ENCODE measurements at regions not wholly inside any gene's neighbourhood (a gene's known extent, or its start where the extent isn't known, plus 50 kb on each side); places are given as distances from the start of the nearest gene placed in this dataset.

DNA sequence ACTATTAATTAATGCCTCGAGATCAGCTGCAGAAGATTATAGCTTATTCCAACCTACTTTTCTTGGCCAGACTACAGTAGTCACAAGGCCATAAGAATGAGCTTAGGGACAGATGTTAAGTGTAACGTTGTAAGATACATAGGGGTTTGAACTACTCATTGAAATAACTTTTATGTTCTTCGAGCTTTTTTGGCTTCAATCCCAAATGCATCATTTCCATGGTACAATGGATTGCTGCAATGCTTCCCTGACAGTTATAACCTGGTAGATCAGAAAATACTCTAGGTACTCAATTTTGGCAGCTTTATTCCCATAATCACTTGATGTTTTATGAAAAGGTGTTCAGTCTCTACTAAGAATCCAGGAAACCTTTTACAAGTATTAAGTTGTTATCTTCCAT is 2216.7 kb upstream of the PCDH20 start:
- Histone ChIP-seq H3K4me3 (ENCODE audit: low read length) (no peak overlapping the region), H3K18ac (ENCODE audit: low read length) (no peak overlapping the region), H4K8ac (ENCODE audit: low read depth, low read length) (no peak overlapping the region), H2BK5ac (ENCODE audit: low read length) (no peak overlapping the region), H3K36me3 (ENCODE audit: control insufficient read depth, insufficient read depth, low read length) (no peaks in the 10 kb centered on the region), H3K4me2 (ENCODE audit: low read length) (no peak overlapping the region), H3K56ac (ENCODE audit: low read length) (no peak overlapping the region), H2AK5ac (ENCODE audit: low read length) (no peak overlapping the region), H3K27ac (ENCODE audit: low read depth, low read length) (no peak overlapping the region), H2BK15ac (replicated peaks; ENCODE audit: low read depth) (no peak overlapping the region), H3K4ac (ENCODE audit: low read depth, low read length) (no peak overlapping the region), H3K9ac (ENCODE audit: low read length) (no peak overlapping the region), H3K4me1 (ENCODE audit: control insufficient read depth, low read depth, low read length) (no peaks in the 10 kb centered on the region), H4K5ac (ENCODE audit: low read length) (no peak overlapping the region), H3K79me1 (ENCODE audit: low read length) (no peaks in the 10 kb centered on the region), H3K79me2 (ENCODE audit: control insufficient read depth, insufficient read depth, low read length) (no peaks in the 10 kb centered on the region), H2BK120ac (ENCODE audit: low read depth, low read length) (no peak overlapping the region), H3K23ac (ENCODE audit: low read length) (no peak overlapping the region), H3K27me3 (ENCODE audit: insufficient read depth, low read length, poor library complexity) (no peaks in the 10 kb centered on the region)
- no CpG with 5 or more reads among the region's 3 CpGs for WGBS (ENCODE audit: extremely low coverage, insufficient coverage, low lambda C conversion rate)
- DNase-seq, result no peak

DNA sequence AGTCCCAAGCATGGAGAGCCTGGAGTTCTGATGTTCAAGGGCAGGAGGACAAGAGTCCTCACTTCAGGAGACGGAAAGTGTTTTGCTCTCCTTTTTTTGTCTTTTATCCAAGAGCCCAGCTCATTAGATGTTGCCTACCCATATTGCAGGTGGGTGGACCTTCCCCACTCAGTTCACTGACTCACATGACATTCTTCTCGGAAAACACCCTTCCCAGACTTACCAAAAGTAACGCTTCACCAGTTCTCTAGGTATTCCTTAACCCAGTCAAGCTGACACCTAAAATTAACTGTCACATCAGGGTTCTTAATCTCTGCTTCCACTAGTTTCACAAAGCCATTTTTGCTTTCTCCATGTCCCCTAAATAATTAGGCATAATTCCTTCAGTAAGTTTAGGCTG is 2215.4 kb upstream of the PCDH20 start:
- no peak overlapping the region for H2BK15ac ChIP-seq (replicated peaks; ENCODE audit: low read depth)
- H3K56ac ChIP-seq (ENCODE audit: low read length), result no peak overlapping the region
- no peaks in the 10 kb centered on the region for H3K4me1 ChIP-seq (ENCODE audit: control insufficient read depth, low read depth, low read length)
- no peak overlapping the region for H4K8ac ChIP-seq (ENCODE audit: low read depth, low read length)
- H2BK5ac ChIP-seq (ENCODE audit: low read length), result no peak overlapping the region
- H3K18ac ChIP-seq (ENCODE audit: low read length), result no peak overlapping the region
- H3K36me3 ChIP-seq (ENCODE audit: control insufficient read depth, insufficient read depth, low read length), result no peaks in the 10 kb centered on the region
- H3K4me2 ChIP-seq (ENCODE audit: low read length), result no peak overlapping the region
- H3K79me2 ChIP-seq (ENCODE audit: control insufficient read depth, insufficient read depth, low read length), result no peaks in the 10 kb centered on the region
- no peaks in the 10 kb centered on the region for H3K27me3 ChIP-seq (ENCODE audit: insufficient read depth, low read length, poor library complexity)
- H3K23ac ChIP-seq (ENCODE audit: low read length), result no peak overlapping the region
- no peak overlapping the region for H2AK5ac ChIP-seq (ENCODE audit: low read length)
- no peak overlapping the region for H3K9ac ChIP-seq (ENCODE audit: low read length)
- H3K79me1 ChIP-seq (ENCODE audit: low read length), result no peaks in the 10 kb centered on the region
- no peak overlapping the region for H4K5ac ChIP-seq (ENCODE audit: low read length)
- H3K4ac ChIP-seq (ENCODE audit: low read depth, low read length), result no peak overlapping the region
- no CpG with 5 or more reads among the region's 3 CpGs for WGBS (ENCODE audit: extremely low coverage, insufficient coverage, low lambda C conversion rate)
- no peak for DNase-seq
- no peak overlapping the region for H3K4me3 ChIP-seq (ENCODE audit: low read length)
- H2BK120ac ChIP-seq (ENCODE audit: low read depth, low read length), result no peak overlapping the region
- no peak overlapping the region for H3K27ac ChIP-seq (ENCODE audit: low read depth, low read length)

DNA sequence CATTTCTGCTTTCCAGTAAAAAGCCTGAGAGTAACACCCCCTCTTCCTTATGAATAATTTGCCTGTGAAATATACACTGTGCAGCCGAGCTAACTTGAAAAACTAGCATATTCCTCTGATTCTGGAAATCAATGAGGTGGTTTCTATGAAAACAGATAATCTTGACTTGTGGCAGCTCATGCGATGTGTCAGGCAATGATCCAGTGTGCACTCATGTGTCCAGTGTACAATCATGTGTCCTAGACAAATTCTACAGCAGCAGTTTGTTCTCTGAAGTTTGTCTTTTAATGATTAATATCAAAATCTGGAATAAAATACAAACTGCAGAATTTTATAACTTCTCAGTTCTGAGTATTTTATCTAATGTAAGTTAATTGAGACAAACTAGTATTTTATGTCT is 2213.9 kb upstream of the PCDH20 start:
- no CpG with 5 or more reads among the region's 2 CpGs for WGBS (ENCODE audit: extremely low coverage, insufficient coverage, low lambda C conversion rate)
- Histone ChIP-seq H3K4me1 (ENCODE audit: control insufficient read depth, low read depth, low read length) (no peaks in the 10 kb centered on the region), H2BK15ac (replicated peaks; ENCODE audit: low read depth) (no peak overlapping the region), H2AK5ac (ENCODE audit: low read length) (no peak overlapping the region), H3K27me3 (ENCODE audit: insufficient read depth, low read length, poor library complexity) (no peaks in the 10 kb centered on the region), H3K23ac (ENCODE audit: low read length) (no peak overlapping the region), H4K5ac (ENCODE audit: low read length) (no peak overlapping the region), H2BK5ac (ENCODE audit: low read length) (no peak overlapping the region), H3K4ac (ENCODE audit: low read depth, low read length) (no peak overlapping the region), H2BK120ac (ENCODE audit: low read depth, low read length) (no peak overlapping the region), H3K18ac (ENCODE audit: low read length) (no peak overlapping the region), H3K4me2 (ENCODE audit: low read length) (no peak overlapping the region), H3K79me1 (ENCODE audit: low read length) (no peaks in the 10 kb centered on the region), H3K4me3 (ENCODE audit: low read length) (no peak overlapping the region), H3K9ac (ENCODE audit: low read length) (no peak overlapping the region), H3K27ac (ENCODE audit: low read depth, low read length) (no peak overlapping the region), H3K36me3 (ENCODE audit: control insufficient read depth, insufficient read depth, low read length) (no peaks in the 10 kb centered on the region), H3K79me2 (ENCODE audit: control insufficient read depth, insufficient read depth, low read length) (no peaks in the 10 kb centered on the region), H3K56ac (ENCODE audit: low read length) (no peak overlapping the region), H4K8ac (ENCODE audit: low read depth, low read length) (no peak overlapping the region)
- DNase-seq, result no peak

DNA sequence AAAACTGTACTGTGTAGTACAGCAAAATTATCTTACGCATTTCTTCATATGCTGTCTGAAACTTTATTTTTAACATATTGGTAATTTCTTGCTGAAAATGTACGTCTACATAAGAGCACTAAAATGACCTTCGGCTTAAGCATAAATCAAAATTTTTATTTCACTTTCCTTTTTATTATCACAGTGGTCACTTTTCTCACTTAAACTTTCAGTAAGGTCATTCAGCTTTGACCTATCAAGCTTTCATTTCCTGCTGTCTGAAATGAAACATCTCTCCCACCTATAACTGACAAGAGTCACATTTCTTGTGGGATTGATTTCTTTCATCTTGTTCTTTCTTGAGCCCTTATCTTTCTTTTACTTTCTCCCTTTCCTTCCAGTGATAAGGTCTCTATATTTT is 2212.7 kb upstream of the PCDH20 start:
- Histone ChIP-seq H3K4me3 (ENCODE audit: low read length) (no peak overlapping the region), H3K79me2 (ENCODE audit: control insufficient read depth, insufficient read depth, low read length) (no peaks in the 10 kb centered on the region), H3K9ac (ENCODE audit: low read length) (no peak overlapping the region), H3K79me1 (ENCODE audit: low read length) (no peaks in the 10 kb centered on the region), H4K8ac (ENCODE audit: low read depth, low read length) (no peak overlapping the region), H2BK5ac (ENCODE audit: low read length) (no peak overlapping the region), H3K23ac (ENCODE audit: low read length) (no peak overlapping the region), H3K18ac (ENCODE audit: low read length) (no peak overlapping the region), H2BK120ac (ENCODE audit: low read depth, low read length) (no peak overlapping the region), H3K27me3 (ENCODE audit: insufficient read depth, low read length, poor library complexity) (no peaks in the 10 kb centered on the region), H3K27ac (ENCODE audit: low read depth, low read length) (no peak overlapping the region), H3K4me1 (ENCODE audit: control insufficient read depth, low read depth, low read length) (no peaks in the 10 kb centered on the region), H2AK5ac (ENCODE audit: low read length) (no peak overlapping the region), H4K5ac (ENCODE audit: low read length) (no peak overlapping the region), H2BK15ac (replicated peaks; ENCODE audit: low read depth) (no peak overlapping the region), H3K4me2 (ENCODE audit: low read length) (no peak overlapping the region), H3K4ac (ENCODE audit: low read depth, low read length) (no peak overlapping the region), H3K56ac (ENCODE audit: low read length) (no peak overlapping the region), H3K36me3 (ENCODE audit: control insufficient read depth, insufficient read depth, low read length) (no peaks in the 10 kb centered on the region)
- no CpG with 5 or more reads among the region's 3 CpGs for WGBS (ENCODE audit: extremely low coverage, insufficient coverage, low lambda C conversion rate)
- no peak for DNase-seq

DNA sequence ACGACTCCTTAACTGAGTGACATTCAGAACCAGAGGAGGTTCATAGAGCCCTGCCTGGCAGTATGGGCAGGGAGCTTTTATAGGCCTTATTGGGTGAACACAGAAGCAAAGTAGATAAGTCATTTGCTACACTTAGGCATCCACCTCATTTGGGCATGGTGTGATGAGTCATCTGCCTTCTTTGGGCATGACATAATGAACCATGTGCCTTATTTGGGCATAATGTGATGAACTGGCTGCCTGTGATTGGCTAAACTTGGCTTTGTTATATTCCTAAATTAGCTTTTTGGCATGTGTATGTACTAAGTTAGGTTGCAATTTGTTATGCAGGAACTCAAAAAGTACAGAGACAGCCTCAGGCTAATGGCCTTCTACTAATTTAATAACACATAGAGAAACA is 2210.2 kb upstream of the PCDH20 start:
- H3K27me3 ChIP-seq (ENCODE audit: insufficient read depth, low read length, poor library complexity), result no peaks in the 10 kb centered on the region
- no peak overlapping the region for H2BK120ac ChIP-seq (ENCODE audit: low read depth, low read length)

DNA sequence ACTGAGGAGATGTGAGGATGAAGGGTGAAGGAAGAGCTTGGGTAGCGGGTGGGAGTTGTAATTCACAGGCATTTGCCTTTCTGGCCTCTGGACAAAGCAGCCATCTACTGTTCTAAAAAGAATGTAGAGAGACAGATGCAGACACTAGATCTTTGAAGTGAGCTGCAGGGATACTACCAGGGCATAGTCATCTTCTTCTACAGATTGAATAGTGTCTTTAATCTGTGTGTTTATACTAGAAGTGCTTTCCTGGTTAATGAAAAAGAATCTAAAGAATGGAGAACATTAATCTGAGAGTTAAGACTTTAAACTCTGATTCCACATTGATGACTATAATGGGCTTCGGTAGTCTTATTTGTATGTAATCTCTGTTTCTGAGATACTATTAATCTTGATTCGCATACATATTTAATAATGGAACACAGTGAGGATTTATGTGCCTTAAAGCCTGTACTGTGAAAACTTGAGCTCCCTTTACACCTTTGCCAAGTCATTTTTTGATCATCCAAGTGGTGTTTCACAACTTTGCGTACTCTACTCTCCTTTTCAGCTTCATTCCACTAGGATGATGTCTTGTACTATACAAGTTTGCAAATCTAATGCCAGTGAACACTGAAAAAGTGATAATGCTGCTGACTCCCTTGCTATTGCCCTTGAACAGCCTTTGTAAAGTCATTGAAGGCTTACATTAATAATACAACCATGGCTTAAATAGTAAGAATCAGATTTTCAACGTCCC is 2199.4 kb upstream of the PCDH20 start:
- DNase-seq, result no peak
- Histone ChIP-seq H3K4me3 (ENCODE audit: low read length) (no peak overlapping the region), H2BK5ac (ENCODE audit: low read length) (no peak overlapping the region), H3K79me2 (ENCODE audit: control insufficient read depth, insufficient read depth, low read length) (no peaks in the 10 kb centered on the region), H3K27me3 (ENCODE audit: insufficient read depth, low read length, poor library complexity) (no peaks in the 10 kb centered on the region), H3K56ac (ENCODE audit: low read length) (no peak overlapping the region), H3K36me3 (ENCODE audit: control insufficient read depth, insufficient read depth, low read length) (no peaks in the 10 kb centered on the region), H3K79me1 (ENCODE audit: low read length) (no peaks in the 10 kb centered on the region), H3K18ac (ENCODE audit: low read length) (no peak overlapping the region), H3K9ac (ENCODE audit: low read length) (no peak overlapping the region), H3K27ac (ENCODE audit: low read depth, low read length) (no peak overlapping the region), H3K4me2 (ENCODE audit: low read length) (no peak overlapping the region), H3K4me1 (ENCODE audit: control insufficient read depth, low read depth, low read length) (no peaks in the 10 kb centered on the region), H2BK15ac (replicated peaks; ENCODE audit: low read depth) (no peak overlapping the region), H2BK120ac (ENCODE audit: low read depth, low read length) (no peak overlapping the region), H4K8ac (ENCODE audit: low read depth, low read length) (no peak overlapping the region), H3K23ac (ENCODE audit: low read length) (no peak overlapping the region), H3K4ac (ENCODE audit: low read depth, low read length) (no peak overlapping the region), H4K5ac (ENCODE audit: low read length) (no peak overlapping the region), H2AK5ac (ENCODE audit: low read length) (no peak overlapping the region)
- no CpG with 5 or more reads among the region's 5 CpGs for WGBS (ENCODE audit: extremely low coverage, insufficient coverage, low lambda C conversion rate)

More for the DNA sequence above, 2210.2 kb upstream of the PCDH20 start:
- Histone ChIP-seq H3K23ac (ENCODE audit: low read length) (no peak overlapping the region), H3K4me1 (ENCODE audit: control insufficient read depth, low read depth, low read length) (no peaks in the 10 kb centered on the region), H3K56ac (ENCODE audit: low read length) (no peak overlapping the region), H4K5ac (ENCODE audit: low read length) (no peak overlapping the region), H3K4me3 (ENCODE audit: low read length) (no peak overlapping the region), H3K79me2 (ENCODE audit: control insufficient read depth, insufficient read depth, low read length) (no peaks in the 10 kb centered on the region), H3K79me1 (ENCODE audit: low read length) (no peaks in the 10 kb centered on the region), H3K4me2 (ENCODE audit: low read length) (no peak overlapping the region), H2BK5ac (ENCODE audit: low read length) (no peak overlapping the region), H4K8ac (ENCODE audit: low read depth, low read length) (no peak overlapping the region), H2AK5ac (ENCODE audit: low read length) (no peak overlapping the region), H3K36me3 (ENCODE audit: control insufficient read depth, insufficient read depth, low read length) (no peaks in the 10 kb centered on the region), H2BK15ac (replicated peaks; ENCODE audit: low read depth) (no peak overlapping the region), H3K4ac (ENCODE audit: low read depth, low read length) (no peak overlapping the region), H3K18ac (ENCODE audit: low read length) (no peak overlapping the region), H3K9ac (ENCODE audit: low read length) (no peak overlapping the region), H3K27ac (ENCODE audit: low read depth, low read length) (no peak overlapping the region)
- DNase-seq, result peak; percentile 68
- no CpG with 5 or more reads among the region's 1 CpG for WGBS (ENCODE audit: extremely low coverage, insufficient coverage, low lambda C conversion rate)
